ENCODE measurements at regions not wholly inside any gene's neighbourhood (a gene's known extent, or its start where the extent isn't known, plus 50 kb on each side); places are given as distances from the start of the nearest gene placed in this dataset.

GRCh38 chr2:196309691-196310090 is 138.3 kb upstream of the STK17B start:
- Mint-ChIP-seq H3K4me3 (no peak overlapping the region), H3K27me3 (ENCODE audit: low read depth, poor library complexity) (peaks cover 4% of the 10 kb centered on the region), H3K4me1 (no peaks in the 10 kb centered on the region), H3K9me3 (no peaks in the 10 kb centered on the region), H3K27ac (no peak overlapping the region), H3K36me3 (ENCODE audit: low read depth) (peaks cover 14% of the 10 kb centered on the region)
- no peak for DNase-seq
- no peak for TF ChIP-seq CTCF (IDR thresholded peaks at IDR 0.05)

GRCh38 chr2:196314157-196314556 is 142.8 kb upstream of the STK17B start:
- Mint-ChIP-seq H3K4me1 (no peaks in the 10 kb centered on the region), H3K9me3 (no peaks in the 10 kb centered on the region), H3K36me3 (ENCODE audit: low read depth) (peaks cover 16% of the 10 kb centered on the region), H3K27ac (no peak overlapping the region), H3K27me3 (ENCODE audit: low read depth, poor library complexity) (no peaks in the 10 kb centered on the region), H3K4me3 (no peak overlapping the region)
- DNase-seq: no peak
- no peak for TF ChIP-seq CTCF (IDR thresholded peaks at IDR 0.05)

GRCh38 chr2:196314780-196315179 is 143.4 kb upstream of the STK17B start:
- H3K9me3 Mint-ChIP-seq: no peaks in the 10 kb centered on the region
- DNase-seq: no peak
- no peak overlapping the region for H3K27ac Mint-ChIP-seq
- no peaks in the 10 kb centered on the region for H3K4me1 Mint-ChIP-seq
- H3K4me3 Mint-ChIP-seq: no peak overlapping the region
- TF ChIP-seq CTCF (IDR thresholded peaks at IDR 0.05): no peak
- no peaks in the 10 kb centered on the region for H3K27me3 Mint-ChIP-seq (ENCODE audit: low read depth, poor library complexity)
- peaks cover 21% of the 10 kb centered on the region for H3K36me3 Mint-ChIP-seq (ENCODE audit: low read depth)

- no peak for TF ChIP-seq CTCF (IDR thresholded peaks at IDR 0.05)
- no peak overlapping the region for H3K27ac Mint-ChIP-seq
- no peak for DNase-seq
- H3K36me3 Mint-ChIP-seq (ENCODE audit: low read depth): peaks cover 21% of the 10 kb centered on the region
- H3K4me3 Mint-ChIP-seq: no peak overlapping the region
- H3K27me3 Mint-ChIP-seq (ENCODE audit: low read depth, poor library complexity): no peaks in the 10 kb centered on the region
- no peaks in the 10 kb centered on the region for H3K4me1 Mint-ChIP-seq
- no peaks in the 10 kb centered on the region for H3K9me3 Mint-ChIP-seq
These were observed 144.1 kb upstream of the STK17B start for GRCh38 chr2:196315388-196316049.

GRCh38 chr2:196316050-196316430 is 144.7 kb upstream of the STK17B start:
- no peaks in the 10 kb centered on the region for H3K9me3 Mint-ChIP-seq
- no peaks in the 10 kb centered on the region for H3K4me1 Mint-ChIP-seq

More at GRCh38 chr2:196316050-196316430, 144.7 kb upstream of the STK17B start:
- TF ChIP-seq CTCF (IDR thresholded peaks at IDR 0.05): no peak
- Mint-ChIP-seq H3K4me3 (no peak overlapping the region), H3K27ac (no peak overlapping the region), H3K36me3 (ENCODE audit: low read depth) (peaks cover 21% of the 10 kb centered on the region), H3K27me3 (ENCODE audit: low read depth, poor library complexity) (no peaks in the 10 kb centered on the region)
- no peak for DNase-seq
